GM23338 (cell line): ENCODE measurements at regions not wholly inside any gene's neighbourhood (a gene's known extent, or its start where the extent isn't known, plus 50 kb on each side); places are given as distances from the start of the nearest gene placed in this dataset.
"Not testable (repeated sequence)": the region's sequence is repeated elsewhere in the genome, so short reads cannot be mapped to it uniquely, and the experiment has no call there.

ENCODE experiments used
- ATAC-seq: fragments of 200-7000 bp; cut with Tn5 transposase; 3 replicates; pipeline ENCODE4 v1.9.1; 2020
- DNase-seq: peaks from one replicate; pipeline ENCODE4 v3.0.0-alpha.2; 2015; ENCODE audit warnings: low spot score
- H2AFZ ChIP-seq: fragments of 200-600 bp; sonication (generic); 2 replicates; pipeline ENCODE4 v1.8.0; 2016; ENCODE audit warnings: antibody characterized with exemption, mild to moderate bottlenecking, moderate library complexity
- H3F3A ChIP-seq: fragments of 200-600 bp; sonication (generic); replicated peaks from 2 replicates; pipeline ENCODE4 v1.8.0; 2017; ENCODE audit warnings: antibody characterized with exemption, mixed run types, low read depth
- H3K27ac ChIP-seq: fragments of 200-600 bp; sonication (generic); 2 replicates; pipeline ENCODE4 v1.6.1; 2016; ENCODE audit warnings: low read depth
- H3K27me3 ChIP-seq: fragments of 200-600 bp; sonication (generic); 2 replicates; pipeline ENCODE4 v1.8.0; 2016; ENCODE audit warnings: mild to moderate bottlenecking, mixed run types, moderate library complexity; ENCODE audit not compliant: insufficient read depth
- H3K36me3 ChIP-seq: fragments of 200-600 bp; sonication (generic); 2 replicates; pipeline ENCODE4 v1.8.0; 2016; ENCODE audit warnings: mild to moderate bottlenecking; ENCODE audit not compliant: insufficient read depth
- H3K4me1 ChIP-seq: fragments of 200-600 bp; sonication (generic); 2 replicates; pipeline ENCODE4 v1.8.0; 2016; ENCODE audit warnings: mild to moderate bottlenecking, moderate library complexity; ENCODE audit not compliant: insufficient read depth
- H3K4me2 ChIP-seq: fragments of 200-600 bp; sonication (generic); 2 replicates; pipeline ENCODE4 v1.7.1; 2017; ENCODE audit warnings: mixed run types
- H3K4me3 ChIP-seq: fragments of 200-600 bp; sonication (generic); 2 replicates; pipeline ENCODE4 v1.6.1; 2016; ENCODE audit warnings: mixed run types
- H3K79me2 ChIP-seq: fragments of 200-600 bp; sonication (generic); replicated peaks from 2 replicates; pipeline ENCODE4 v1.8.0; 2017; ENCODE audit warnings: mild to moderate bottlenecking; ENCODE audit not compliant: insufficient read depth
- H3K9me2 ChIP-seq: fragments of 200-600 bp; sonication (generic); 2 replicates; pipeline ENCODE4 v1.8.0; 2017; ENCODE audit not compliant: insufficient read depth
- H4K20me1 ChIP-seq: fragments of 200-600 bp; sonication (generic); replicated peaks from 2 replicates; pipeline ENCODE4 v1.8.0; 2017; ENCODE audit warnings: mild to moderate bottlenecking; ENCODE audit not compliant: insufficient read depth
- H3K27ac Mint-ChIP-seq: 2 replicates; pipeline ENCODE4 v1.8.0; 2020; ENCODE audit warnings: inconsistent platforms, mild to moderate bottlenecking, moderate library complexity, mixed read lengths
- H3K27me3 Mint-ChIP-seq: 3 replicates; pipeline ENCODE4 v1.8.0; 2022; ENCODE audit warnings: low read depth, mild to moderate bottlenecking, moderate library complexity, mixed read lengths, inconsistent platforms; ENCODE audit not compliant: insufficient read depth, poor library complexity
- H3K36me3 Mint-ChIP-seq: 3 replicates; pipeline ENCODE4 v1.8.0; 2021; ENCODE audit warnings: low read depth, mild to moderate bottlenecking, inconsistent platforms, moderate library complexity, mixed read lengths
- H3K4me1 Mint-ChIP-seq: 3 replicates; pipeline ENCODE4 v1.8.0; 2020; ENCODE audit warnings: mild to moderate bottlenecking, inconsistent platforms, mixed read lengths
- H3K4me3 Mint-ChIP-seq: 3 replicates; pipeline ENCODE4 v1.8.0; 2021; ENCODE audit warnings: moderate library complexity, mild to moderate bottlenecking, inconsistent platforms, mixed read lengths
- H3K9me3 Mint-ChIP-seq: 3 replicates; pipeline ENCODE4 v1.8.0; 2020; ENCODE audit warnings: moderate library complexity, mild to moderate bottlenecking, inconsistent platforms, mixed read lengths
- CREB1 ChIP-seq: fragments of 250-450 bp; sonication (Bioruptor Pico); IDR thresholded peaks from 2 replicates; pipeline ENCODE4 v1.5.0; 2020; ENCODE audit warnings: low read depth, mild to moderate bottlenecking, moderate library complexity
- EZH2 ChIP-seq: fragments of 200-600 bp; sonication (generic); IDR thresholded peaks from one replicate; pipeline ENCODE4 v1.8.0; 2017; ENCODE audit warnings: antibody characterized with exemption, mild to moderate bottlenecking, low read depth; ENCODE audit not compliant: unreplicated experiment
- JUNB ChIP-seq: IDR thresholded peaks from one replicate; pipeline ENCODE4 v1.6.1; 2016; ENCODE audit warnings: antibody characterized with exemption; ENCODE audit not compliant: unreplicated experiment
- NANOG ChIP-seq: IDR thresholded peaks from 2 replicates; pipeline ENCODE4 v1.6.1; 2016; ENCODE audit warnings: antibody characterized with exemption, borderline replicate concordance
- TF ChIP-seq, protein P1 (sequence below): fragments of 250-450 bp; sonication (Bioruptor Pico); IDR thresholded peaks from 2 replicates; pipeline ENCODE4 v1.5.0; 2020; ENCODE audit warnings: mild to moderate bottlenecking, moderate library complexity
- TF ChIP-seq, protein P2 (sequence below): IDR thresholded peaks from 2 replicates; pipeline ENCODE4 v1.6.1; 2016; ENCODE audit warnings: antibody characterized with exemption

DNA sequence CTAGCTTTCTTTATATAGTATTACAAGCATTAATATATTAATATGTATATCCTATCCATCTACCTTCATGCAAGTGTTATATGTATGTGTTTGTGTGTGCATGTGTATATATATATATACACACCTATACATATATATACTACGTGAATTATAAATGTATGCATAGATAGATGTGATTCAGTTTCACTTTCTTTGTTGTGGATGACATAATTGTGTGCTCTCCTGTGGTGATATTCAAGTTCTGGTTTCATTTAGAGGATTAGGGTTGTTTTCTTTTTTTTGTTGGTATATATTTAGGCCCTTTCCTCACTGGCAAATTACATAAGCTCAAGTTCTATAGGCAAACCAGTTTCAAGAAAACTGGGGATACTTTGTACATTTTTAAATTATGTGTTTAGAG, 225.7 kb upstream of the FANCL start (continued):
- TF ChIP-seq, protein P1, sequence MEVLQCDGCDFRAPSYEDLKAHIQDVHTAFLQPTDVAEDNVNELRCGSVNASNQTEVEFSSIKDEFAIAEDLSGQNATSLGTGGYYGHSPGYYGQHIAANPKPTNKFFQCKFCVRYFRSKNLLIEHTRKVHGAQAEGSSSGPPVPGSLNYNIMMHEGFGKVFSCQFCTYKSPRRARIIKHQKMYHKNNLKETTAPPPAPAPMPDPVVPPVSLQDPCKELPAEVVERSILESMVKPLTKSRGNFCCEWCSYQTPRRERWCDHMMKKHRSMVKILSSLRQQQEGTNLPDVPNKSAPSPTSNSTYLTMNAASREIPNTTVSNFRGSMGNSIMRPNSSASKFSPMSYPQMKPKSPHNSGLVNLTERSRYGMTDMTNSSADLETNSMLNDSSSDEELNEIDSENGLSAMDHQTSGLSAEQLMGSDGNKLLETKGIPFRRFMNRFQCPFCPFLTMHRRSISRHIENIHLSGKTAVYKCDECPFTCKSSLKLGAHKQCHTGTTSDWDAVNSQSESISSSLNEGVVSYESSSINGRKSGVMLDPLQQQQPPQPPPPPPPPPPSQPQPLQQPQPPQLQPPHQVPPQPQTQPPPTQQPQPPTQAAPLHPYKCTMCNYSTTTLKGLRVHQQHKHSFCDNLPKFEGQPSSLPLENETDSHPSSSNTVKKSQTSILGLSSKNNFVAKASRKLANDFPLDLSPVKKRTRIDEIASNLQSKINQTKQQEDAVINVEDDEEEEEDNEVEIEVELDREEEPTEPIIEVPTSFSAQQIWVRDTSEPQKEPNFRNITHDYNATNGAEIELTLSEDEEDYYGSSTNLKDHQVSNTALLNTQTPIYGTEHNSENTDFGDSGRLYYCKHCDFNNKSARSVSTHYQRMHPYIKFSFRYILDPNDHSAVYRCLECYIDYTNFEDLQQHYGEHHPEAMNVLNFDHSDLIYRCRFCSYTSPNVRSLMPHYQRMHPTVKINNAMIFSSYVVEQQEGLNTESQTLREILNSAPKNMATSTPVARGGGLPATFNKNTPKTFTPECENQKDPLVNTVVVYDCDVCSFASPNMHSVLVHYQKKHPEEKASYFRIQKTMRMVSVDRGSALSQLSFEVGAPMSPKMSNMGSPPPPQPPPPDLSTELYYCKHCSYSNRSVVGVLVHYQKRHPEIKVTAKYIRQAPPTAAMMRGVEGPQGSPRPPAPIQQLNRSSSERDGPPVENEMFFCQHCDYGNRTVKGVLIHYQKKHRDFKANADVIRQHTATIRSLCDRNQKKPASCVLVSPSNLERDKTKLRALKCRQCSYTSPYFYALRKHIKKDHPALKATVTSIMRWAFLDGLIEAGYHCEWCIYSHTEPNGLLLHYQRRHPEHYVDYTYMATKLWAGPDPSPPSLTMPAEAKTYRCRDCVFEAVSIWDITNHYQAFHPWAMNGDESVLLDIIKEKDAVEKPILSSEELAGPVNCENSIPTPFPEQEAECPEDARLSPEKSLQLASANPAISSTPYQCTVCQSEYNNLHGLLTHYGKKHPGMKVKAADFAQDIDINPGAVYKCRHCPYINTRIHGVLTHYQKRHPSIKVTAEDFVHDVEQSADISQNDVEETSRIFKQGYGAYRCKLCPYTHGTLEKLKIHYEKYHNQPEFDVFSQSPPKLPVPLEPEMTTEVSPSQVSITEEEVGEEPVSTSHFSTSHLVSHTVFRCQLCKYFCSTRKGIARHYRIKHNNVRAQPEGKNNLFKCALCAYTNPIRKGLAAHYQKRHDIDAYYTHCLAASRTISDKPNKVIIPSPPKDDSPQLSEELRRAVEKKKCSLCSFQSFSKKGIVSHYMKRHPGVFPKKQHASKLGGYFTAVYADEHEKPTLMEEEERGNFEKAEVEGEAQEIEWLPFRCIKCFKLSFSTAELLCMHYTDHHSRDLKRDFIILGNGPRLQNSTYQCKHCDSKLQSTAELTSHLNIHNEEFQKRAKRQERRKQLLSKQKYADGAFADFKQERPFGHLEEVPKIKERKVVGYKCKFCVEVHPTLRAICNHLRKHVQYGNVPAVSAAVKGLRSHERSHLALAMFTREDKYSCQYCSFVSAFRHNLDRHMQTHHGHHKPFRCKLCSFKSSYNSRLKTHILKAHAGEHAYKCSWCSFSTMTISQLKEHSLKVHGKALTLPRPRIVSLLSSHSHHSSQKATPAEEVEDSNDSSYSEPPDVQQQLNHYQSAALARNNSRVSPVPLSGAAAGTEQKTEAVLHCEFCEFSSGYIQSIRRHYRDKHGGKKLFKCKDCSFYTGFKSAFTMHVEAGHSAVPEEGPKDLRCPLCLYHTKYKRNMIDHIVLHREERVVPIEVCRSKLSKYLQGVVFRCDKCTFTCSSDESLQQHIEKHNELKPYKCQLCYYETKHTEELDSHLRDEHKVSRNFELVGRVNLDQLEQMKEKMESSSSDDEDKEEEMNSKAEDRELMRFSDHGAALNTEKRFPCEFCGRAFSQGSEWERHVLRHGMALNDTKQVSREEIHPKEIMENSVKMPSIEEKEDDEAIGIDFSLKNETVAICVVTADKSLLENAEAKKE (CRISPR knock-in tag), result no peak
- TF ChIP-seq NANOG (no peak), CREB1 (no peak)

DNA sequence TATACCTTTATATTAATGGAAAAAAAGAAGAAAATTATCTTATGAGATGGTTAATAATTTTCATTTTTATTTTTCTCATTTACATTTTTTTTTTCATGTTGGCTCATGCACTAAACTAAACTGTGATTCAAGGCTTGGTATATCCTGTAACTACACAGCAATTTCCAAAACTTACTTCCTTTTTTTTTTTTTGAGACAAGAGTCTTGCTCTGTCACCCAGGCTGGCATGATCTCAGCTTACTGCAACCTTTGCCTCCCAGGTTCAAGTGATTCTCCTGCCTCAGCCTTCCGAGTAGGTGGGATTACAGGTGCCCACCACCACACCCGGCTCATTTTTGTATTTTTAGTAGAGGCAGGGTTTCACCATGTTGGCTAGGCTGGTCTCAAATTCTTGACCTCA, 224.9 kb upstream of the FANCL start:
- not testable (repeated sequence) for H3K9me2 ChIP-seq, H3F3A ChIP-seq, H3K4me3 ChIP-seq, H3K27ac ChIP-seq, ATAC-seq, H3K4me1 ChIP-seq, DNase-seq, H3K4me3 Mint-ChIP-seq, H3K4me1 Mint-ChIP-seq, H3K36me3 Mint-ChIP-seq, H3K36me3 ChIP-seq, H3K27me3 ChIP-seq, H3K27me3 Mint-ChIP-seq, H3K27ac Mint-ChIP-seq, H3K4me2 ChIP-seq, H3K79me2 ChIP-seq, H2AFZ ChIP-seq, H3K9me3 Mint-ChIP-seq, H4K20me1 ChIP-seq

DNA sequence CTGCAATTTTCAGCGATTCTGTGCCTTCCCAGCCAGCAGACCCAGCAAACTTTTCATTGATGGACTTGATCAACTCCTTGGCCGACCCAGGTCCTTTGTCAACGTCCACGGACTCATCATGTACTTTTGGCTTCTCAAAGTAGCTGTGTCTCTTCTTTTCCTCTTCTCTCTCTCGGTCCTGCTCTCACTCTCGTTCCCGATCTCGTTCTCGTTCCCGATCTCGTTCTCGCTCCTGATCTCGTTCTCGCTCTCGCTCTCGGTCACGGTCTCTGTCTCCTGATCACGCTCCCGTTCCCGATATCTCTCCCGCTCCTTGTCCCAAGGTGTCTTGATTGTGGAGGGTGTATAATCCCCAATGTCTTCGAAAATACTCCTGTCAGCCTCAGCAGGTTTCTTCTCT, 219.5 kb upstream of the FANCL start:
- Mint-ChIP-seq H3K4me1 (peaks cover 2% of the 10 kb centered on the region; the same call in 2 of the 3 replicates), H3K27ac (no peak overlapping the region), H3K36me3 (peaks cover 12% of the 10 kb centered on the region; the same call in 2 of the 3 replicates), H3K4me3 (no peak overlapping the region), H3K27me3 (no peaks in the 10 kb centered on the region), H3K9me3 (no peaks in the 10 kb centered on the region)
- no peak overlapping the region for H3K27ac ChIP-seq
- H3F3A ChIP-seq, result no peaks in the 10 kb centered on the region
- no peak overlapping the region for H3K4me2 ChIP-seq
- no peak for DNase-seq
- no peaks in the 10 kb centered on the region for H3K79me2 ChIP-seq
- no peak overlapping the region for H3K4me3 ChIP-seq
- no peaks in the 10 kb centered on the region for H3K36me3 ChIP-seq
- no peaks in the 10 kb centered on the region for H3K4me1 ChIP-seq
- no peaks in the 10 kb centered on the region for H4K20me1 ChIP-seq
- no peak for ATAC-seq
- no peak overlapping the region for H2AFZ ChIP-seq
- H3K9me2 ChIP-seq, result 0 out of 2 replicates have a peak, but pooled peaks cover 5% of the 10 kb centered on the region
- no peaks in the 10 kb centered on the region for H3K27me3 ChIP-seq
- TF ChIP-seq EZH2 (no peak), JUNB (no peak)
- TF ChIP-seq, protein P2, sequence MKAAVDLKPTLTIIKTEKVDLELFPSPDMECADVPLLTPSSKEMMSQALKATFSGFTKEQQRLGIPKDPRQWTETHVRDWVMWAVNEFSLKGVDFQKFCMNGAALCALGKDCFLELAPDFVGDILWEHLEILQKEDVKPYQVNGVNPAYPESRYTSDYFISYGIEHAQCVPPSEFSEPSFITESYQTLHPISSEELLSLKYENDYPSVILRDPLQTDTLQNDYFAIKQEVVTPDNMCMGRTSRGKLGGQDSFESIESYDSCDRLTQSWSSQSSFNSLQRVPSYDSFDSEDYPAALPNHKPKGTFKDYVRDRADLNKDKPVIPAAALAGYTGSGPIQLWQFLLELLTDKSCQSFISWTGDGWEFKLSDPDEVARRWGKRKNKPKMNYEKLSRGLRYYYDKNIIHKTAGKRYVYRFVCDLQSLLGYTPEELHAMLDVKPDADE, result no peak
